ENCODE measurements at regions not wholly inside any gene's neighbourhood (a gene's known extent, or its start where the extent isn't known, plus 50 kb on each side); places are given as distances from the start of the nearest gene placed in this dataset.

DNA sequence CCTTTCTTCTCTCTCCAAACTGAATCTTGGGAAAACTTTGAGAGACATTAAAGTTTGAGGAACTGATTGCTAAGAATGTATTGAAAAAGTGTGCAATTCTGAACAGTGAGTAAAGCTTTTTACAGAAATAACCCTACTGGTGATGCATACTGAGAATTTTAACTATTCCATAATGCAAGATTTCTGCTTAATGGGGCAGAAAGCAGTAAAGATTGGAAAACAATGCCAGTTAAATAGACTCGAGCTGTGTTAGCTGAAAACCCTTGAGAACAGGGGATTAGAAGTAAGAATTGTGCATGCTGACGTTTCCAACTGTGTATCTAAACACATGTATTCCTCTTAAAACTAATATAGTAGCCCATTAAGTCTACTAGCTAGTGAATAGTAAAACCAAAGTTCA is 1500.2 kb upstream of the PRMT6 start:
- POLR2A ChIA-PET = no interaction called here
- Histone ChIP-seq H3K4me1 (ENCODE audit: control insufficient read depth in 2 of 2, insufficient read depth in 2 of 2, low read length in 2 of 2) (no peaks in the 10 kb centered on the region), H3K9ac (ENCODE audit: low read length) (no peak overlapping the region), H3K36me3 (replicated peaks in 1 of 2; ENCODE audit: control extremely low read depth in 1 of 2, control insufficient read depth in 1 of 2, extremely low read depth in 1 of 2, insufficient read depth in 2 of 2, low read length in 1 of 2) (no peaks in the 10 kb centered on the region), H4K20me1 (ENCODE audit: control insufficient read depth, insufficient read depth, low read length, poor library complexity, severe bottlenecking) (no peaks in the 10 kb centered on the region), H3K4me3 (ENCODE audit: control extremely low read depth in 1 of 5, extremely low read depth in 1 of 5, insufficient read depth in 1 of 5, low read depth in 2 of 5, low read length in 4 of 5) (no peak overlapping the region), H3K4me2 (replicated peaks; ENCODE audit: low read depth, low read length, poor library complexity, severe bottlenecking) (no peak overlapping the region), H3K9me3 (ENCODE audit: control extremely low read depth in 1 of 3, control insufficient read depth in 2 of 3, insufficient read depth in 1 of 3, low read length in 2 of 3) (no peaks in the 10 kb centered on the region), H3K27me3 (replicated peaks in 1 of 4; ENCODE audit: control extremely low read depth in 1 of 4, control insufficient read depth in 3 of 4, insufficient read depth in 4 of 4, low read length in 3 of 4) (no peaks in the 10 kb centered on the region), H3K27ac (ENCODE audit: low read length in 2 of 2) (no peak overlapping the region), H2AFZ (ENCODE audit: insufficient read depth, low read depth, low read length, poor library complexity, severe bottlenecking) (no peak overlapping the region), H3K79me2 (ENCODE audit: control insufficient read depth, insufficient read depth, low read length) (no peaks in the 10 kb centered on the region)
- CTCF ChIA-PET = no interaction called here
- intact Hi-C loops (cut with micrococcal nuclease) = no loop called here
- Mint-ChIP-seq H3K9me3 (ENCODE audit: insufficient read depth) (no peaks in the 10 kb centered on the region), H3K4me3 (no peak overlapping the region), H3K4me1 (no peaks in the 10 kb centered on the region), H3K27ac (no peak overlapping the region), H3K27me3 (no peaks in the 10 kb centered on the region)
- TF ChIP-seq EZH2 (IDR thresholded peaks at IDR 0.05; ENCODE audit: borderline replicate concordance, insufficient read depth, low read depth, low read length, poor library complexity, severe bottlenecking) (no peak), CTCF (IDR thresholded peaks at IDR 0.05) (no peak)
- ATAC-seq (ENCODE audit: low read depth) (no peak), DNase-seq (no peak)
- WGBS (ENCODE audit: insufficient coverage) = no CpG with 5 or more reads among the region's 2 CpGs

DNA sequence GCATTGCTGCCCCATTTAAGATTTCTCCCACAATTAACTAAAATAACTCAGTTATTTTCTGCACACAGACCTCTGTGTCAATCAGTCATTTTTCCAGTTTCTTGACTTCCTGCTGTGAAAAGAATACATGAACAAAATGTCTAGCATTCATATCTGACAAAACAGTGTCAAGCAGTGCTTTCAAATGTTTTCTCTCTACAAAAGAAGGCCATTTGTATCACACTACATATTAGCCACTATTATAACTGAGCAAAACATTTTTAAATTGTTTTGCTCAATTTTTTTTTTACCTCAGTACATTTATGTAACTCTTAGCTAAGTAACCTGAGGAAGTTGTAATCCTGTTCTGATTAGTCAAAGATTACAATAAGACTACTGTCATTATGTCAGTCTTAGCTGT is 1498.5 kb upstream of the PRMT6 start:
- no peak for DNase-seq
- POLR2A ChIA-PET = no interaction called here
- Histone ChIP-seq H3K9ac (ENCODE audit: low read length) (no peak overlapping the region), H3K79me2 (ENCODE audit: control insufficient read depth, insufficient read depth, low read length) (no peaks in the 10 kb centered on the region), H3K27me3 (replicated peaks in 1 of 4; ENCODE audit: control extremely low read depth in 1 of 4, control insufficient read depth in 3 of 4, insufficient read depth in 4 of 4, low read length in 3 of 4) (no peaks in the 10 kb centered on the region), H3K4me2 (replicated peaks; ENCODE audit: low read depth, low read length, poor library complexity, severe bottlenecking) (no peak overlapping the region), H3K4me1 (ENCODE audit: control insufficient read depth in 2 of 2, insufficient read depth in 2 of 2, low read length in 2 of 2) (no peaks in the 10 kb centered on the region), H3K9me3 (ENCODE audit: control extremely low read depth in 1 of 3, control insufficient read depth in 2 of 3, insufficient read depth in 1 of 3, low read length in 2 of 3) (no peaks in the 10 kb centered on the region), H3K27ac (ENCODE audit: low read length in 2 of 2) (no peak overlapping the region), H4K20me1 (ENCODE audit: control insufficient read depth, insufficient read depth, low read length, poor library complexity, severe bottlenecking) (no peaks in the 10 kb centered on the region), H3K4me3 (ENCODE audit: control extremely low read depth in 1 of 5, extremely low read depth in 1 of 5, insufficient read depth in 1 of 5, low read depth in 2 of 5, low read length in 4 of 5) (no peak overlapping the region), H2AFZ (ENCODE audit: insufficient read depth, low read depth, low read length, poor library complexity, severe bottlenecking) (no peak overlapping the region), H3K36me3 (replicated peaks in 1 of 2; ENCODE audit: control extremely low read depth in 1 of 2, control insufficient read depth in 1 of 2, extremely low read depth in 1 of 2, insufficient read depth in 2 of 2, low read length in 1 of 2) (no peaks in the 10 kb centered on the region)
- Mint-ChIP-seq H3K27me3 (no peaks in the 10 kb centered on the region), H3K27ac (no peak overlapping the region), H3K4me1 (no peaks in the 10 kb centered on the region), H3K4me3 (no peak overlapping the region), H3K9me3 (ENCODE audit: insufficient read depth) (no peaks in the 10 kb centered on the region)
- no peak for TF ChIP-seq CTCF (IDR thresholded peaks at IDR 0.05)
- intact Hi-C loops (cut with micrococcal nuclease) = no loop called here
- CTCF ChIA-PET = no interaction called here
- ATAC-seq (ENCODE audit: low read depth) = no peak
